HEK293T (cell line): ENCODE measurements at regions not wholly inside any gene's neighbourhood (a gene's known extent, or its start where the extent isn't known, plus 50 kb on each side); places are given as distances from the start of the nearest gene placed in this dataset.

ENCODE experiments used
- CTCF ChIA-PET: fragments of 350-600 bp; formaldehyde crosslinking; extraction: SDS; loops from one replicate; lab custom pipeline; 2021; ENCODE audit warnings: antibody characterized with exemption, inconsistent platforms; lab: Yijun Ruan, JAX
- POLR2A ChIA-PET: fragments of 350-600 bp; formaldehyde crosslinking; extraction: SDS; loops from one replicate; lab custom pipeline; 2020; ENCODE audit warnings: antibody characterized with exemption, inconsistent platforms; lab: Yijun Ruan, JAX
- DNase-seq: peaks from one replicate; pipeline ENCODE4 v3.0.0; 2012; ENCODE audit warnings: mixed read lengths; ENCODE audit errors: extremely low spot score
- ARNT ChIP-seq: fragments of 450-650 bp; IDR thresholded peaks from 2 replicates; pipeline ENCODE4 v1.6.1; 2017; ENCODE audit warnings: mild to moderate bottlenecking
- BHLHE40 ChIP-seq: fragments of 450-650 bp; IDR thresholded peaks from 2 replicates; pipeline ENCODE4 v1.6.1; 2016; ENCODE audit warnings: mild to moderate bottlenecking, moderate library complexity, borderline replicate concordance
- CTBP1 ChIP-seq: fragments of 450-650 bp; IDR thresholded peaks from 2 replicates; pipeline ENCODE4 v1.6.1; 2016; ENCODE audit warnings: borderline replicate concordance
- ELF4 ChIP-seq: fragments of 450-650 bp; IDR thresholded peaks from 2 replicates; pipeline ENCODE4 v1.6.1; 2017; ENCODE audit warnings: antibody characterized with exemption
- FOXA1 ChIP-seq: fragments of 450-650 bp; IDR thresholded peaks from 2 replicates; pipeline ENCODE4 v1.6.1; 2016; ENCODE audit warnings: mild to moderate bottlenecking
- FOXK2 ChIP-seq: fragments of 450-650 bp; IDR thresholded peaks from 2 replicates; pipeline ENCODE4 v1.6.1; 2016; ENCODE audit warnings: mild to moderate bottlenecking
- FOXM1 ChIP-seq: fragments of 450-650 bp; IDR thresholded peaks from 2 replicates; pipeline ENCODE4 v1.6.1; 2017; ENCODE audit warnings: mild to moderate bottlenecking, borderline replicate concordance
- HDGF ChIP-seq: fragments of 450-650 bp; IDR thresholded peaks from 2 replicates; pipeline ENCODE4 v1.6.1; 2017; ENCODE audit warnings: antibody characterized with exemption, borderline replicate concordance
- L3MBTL2 ChIP-seq: fragments of 450-650 bp; conservative IDR thresholded peaks from 2 replicates; pipeline ENCODE4 v1.6.1; 2016; ENCODE audit warnings: mild to moderate bottlenecking
- LEF1 ChIP-seq: fragments of 450-650 bp; IDR thresholded peaks from 2 replicates; pipeline ENCODE4 v1.6.1; 2017; ENCODE audit warnings: mild to moderate bottlenecking, borderline replicate concordance
- NFRKB ChIP-seq: fragments of 450-650 bp; IDR thresholded peaks from 2 replicates; pipeline ENCODE4 v1.6.1; 2016; ENCODE audit warnings: mild to moderate bottlenecking, moderate library complexity
- SP1 ChIP-seq: fragments of 450-650 bp; IDR thresholded peaks from 2 replicates; pipeline ENCODE4 v1.6.1; 2017
- SUZ12 ChIP-seq: fragments of 450-650 bp; IDR thresholded peaks from 2 replicates; pipeline ENCODE4 v1.6.1; 2016; ENCODE audit warnings: mild to moderate bottlenecking
- TARDBP ChIP-seq: fragments of 450-650 bp; IDR thresholded peaks from 2 replicates; pipeline ENCODE4 v1.6.1; 2016
- ZNF384 ChIP-seq: fragments of 450-650 bp; IDR thresholded peaks from 2 replicates; pipeline ENCODE4 v1.6.1; 2016
- TF ChIP-seq, protein P1 (sequence below): fragments of 450-650 bp; IDR thresholded peaks from 2 replicates; pipeline ENCODE4 v1.6.1; 2016

DNA sequence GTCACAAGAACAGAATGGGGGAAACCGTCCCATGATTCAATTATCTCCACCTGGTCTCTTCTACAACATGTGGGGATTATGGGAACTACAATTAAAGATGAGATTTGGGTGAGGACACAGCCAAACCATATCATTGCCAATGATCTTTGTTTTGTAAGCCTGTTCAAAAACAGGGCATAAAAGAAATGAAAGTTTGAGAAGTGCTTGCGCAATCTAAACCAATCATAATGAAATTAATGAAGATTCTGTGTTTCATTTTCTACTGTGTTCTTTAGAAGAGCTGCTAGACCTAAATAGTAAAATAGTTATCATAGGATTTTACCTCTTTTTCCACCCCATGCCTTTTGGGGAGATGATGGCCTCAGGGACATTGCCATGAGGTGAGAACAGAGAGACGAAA is 761.3 kb downstream of the HDGFL1 start:
- ChIA-PET CTCF (no interaction called here), POLR2A (no interaction called here)
- TF ChIP-seq LEF1, result no peak
- TF ChIP-seq CTBP1, result no peak
- TF ChIP-seq NFRKB, result no peak
- no peak for TF ChIP-seq SUZ12
- TF ChIP-seq TARDBP, result no peak
- no peak for TF ChIP-seq ZNF384
- TF ChIP-seq FOXM1, result no peak
- no peak for TF ChIP-seq FOXA1
- no peak for TF ChIP-seq L3MBTL2
- no peak for TF ChIP-seq ARNT
- TF ChIP-seq BHLHE40, result no peak
- TF ChIP-seq HDGF, result no peak
- no peak for TF ChIP-seq ELF4
- no peak for TF ChIP-seq SP1
- TF ChIP-seq, protein P1, sequence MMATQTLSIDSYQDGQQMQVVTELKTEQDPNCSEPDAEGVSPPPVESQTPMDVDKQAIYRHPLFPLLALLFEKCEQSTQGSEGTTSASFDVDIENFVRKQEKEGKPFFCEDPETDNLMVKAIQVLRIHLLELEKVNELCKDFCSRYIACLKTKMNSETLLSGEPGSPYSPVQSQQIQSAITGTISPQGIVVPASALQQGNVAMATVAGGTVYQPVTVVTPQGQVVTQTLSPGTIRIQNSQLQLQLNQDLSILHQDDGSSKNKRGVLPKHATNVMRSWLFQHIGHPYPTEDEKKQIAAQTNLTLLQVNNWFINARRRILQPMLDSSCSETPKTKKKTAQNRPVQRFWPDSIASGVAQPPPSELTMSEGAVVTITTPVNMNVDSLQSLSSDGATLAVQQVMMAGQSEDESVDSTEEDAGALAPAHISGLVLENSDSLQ, result no peak
- TF ChIP-seq FOXK2, result no peak
- DNase-seq, result no peak

- ChIA-PET CTCF (interaction anchor here (0.6 kb wide), 1 partner anchor 77 kb away, joined by 4 read pairs; no protein-coding TSS in a partner anchor), POLR2A (no interaction called here)
- TF ChIP-seq, protein P1, result no peak
- no peak for TF ChIP-seq NFRKB
- TF ChIP-seq FOXM1, result no peak
- no peak for TF ChIP-seq LEF1
- TF ChIP-seq CTBP1, result no peak
- TF ChIP-seq FOXK2, result no peak
- no peak for TF ChIP-seq SP1
- no peak for TF ChIP-seq TARDBP
- TF ChIP-seq ZNF384, result no peak
- TF ChIP-seq FOXA1, result no peak
- no peak for TF ChIP-seq BHLHE40
- TF ChIP-seq ELF4, result no peak
- TF ChIP-seq SUZ12, result no peak
- no peak for TF ChIP-seq HDGF
- TF ChIP-seq L3MBTL2, result no peak
- no peak for TF ChIP-seq ARNT
- no peak for DNase-seq
Observed at GRCh38 chr6:23334360-23334759, 765.0 kb downstream of the HDGFL1 start.

- ChIA-PET CTCF (no interaction called here), POLR2A (no interaction called here)
- no peak for TF ChIP-seq FOXA1
- TF ChIP-seq FOXM1, result no peak
- no peak for TF ChIP-seq ELF4
- no peak for TF ChIP-seq SP1
- TF ChIP-seq TARDBP, result no peak
- no peak for TF ChIP-seq L3MBTL2
- no peak for TF ChIP-seq NFRKB
- TF ChIP-seq SUZ12, result no peak
- no peak for TF ChIP-seq ZNF384
- no peak for TF ChIP-seq HDGF
- TF ChIP-seq CTBP1, result no peak
- TF ChIP-seq LEF1, result no peak
- no peak for TF ChIP-seq FOXK2
- no peak for TF ChIP-seq BHLHE40
- TF ChIP-seq, protein P1, result no peak
- TF ChIP-seq ARNT, result no peak
- DNase-seq, result no peak
Observed at GRCh38 chr6:23335894-23336293, 766.5 kb downstream of the HDGFL1 start.

DNA sequence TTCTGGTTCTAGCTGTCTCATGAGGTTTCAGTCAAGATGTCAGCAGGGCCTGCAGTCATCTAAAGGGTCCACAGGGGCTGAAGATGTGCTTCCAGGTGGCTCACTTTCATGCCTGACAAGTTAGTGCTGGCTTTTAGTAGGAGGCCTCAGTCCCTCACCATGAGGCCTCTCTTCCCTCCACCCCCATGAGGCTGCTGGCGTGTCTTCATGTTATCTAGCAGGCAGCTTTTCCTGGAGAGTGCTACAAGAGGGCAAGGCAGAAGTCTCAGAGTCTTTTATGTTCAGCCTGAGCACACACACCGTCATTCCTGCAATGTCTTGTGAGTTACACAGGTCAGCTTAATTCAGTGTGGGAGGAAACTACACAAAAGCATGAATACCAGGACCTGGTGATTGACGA is 769.9 kb downstream of the HDGFL1 start:
- CTCF ChIA-PET, result no interaction called here
- POLR2A ChIA-PET, result no interaction called here
- TF ChIP-seq TARDBP (no peak), L3MBTL2 (no peak), SUZ12 (no peak), CTBP1 (no peak), FOXK2 (no peak), SP1 (no peak), FOXM1 (no peak), ELF4 (no peak), HDGF (no peak), FOXA1 (no peak), ZNF384 (no peak), BHLHE40 (no peak), ARNT (no peak), NFRKB (no peak), LEF1 (no peak)
- TF ChIP-seq, protein P1, result no peak
- DNase-seq, result no peak

- TF ChIP-seq FOXA1, result no peak
- TF ChIP-seq ARNT, result no peak
- TF ChIP-seq, protein P1, result no peak
- TF ChIP-seq LEF1, result no peak
- no peak for TF ChIP-seq FOXK2
- POLR2A ChIA-PET, result no interaction called here
- CTCF ChIA-PET, result no interaction called here
- no peak for DNase-seq
Observed at GRCh38 chr6:23340271-23340670, 770.9 kb downstream of the HDGFL1 start.
